ENCODE measurements at regions not wholly inside any gene's neighbourhood (a gene's known extent, or its start where the extent isn't known, plus 50 kb on each side); places are given as distances from the start of the nearest gene placed in this dataset.
A peak's percentile ranks its signal among the peaks of the same experiment; 100 is the strongest.
"Not testable (repeated sequence)": the region's sequence is repeated elsewhere in the genome, so short reads cannot be mapped to it uniquely, and the experiment has no call there.

GRCh38 chr11:69205743-69206612 is 50.2 kb downstream of the SMIM38 start:
- DNase-seq, result no peak

- not testable (repeated sequence) for DNase-seq
Observed at GRCh38 chr11:69206613-69206965, 50.9 kb downstream of the SMIM38 start.

DNA sequence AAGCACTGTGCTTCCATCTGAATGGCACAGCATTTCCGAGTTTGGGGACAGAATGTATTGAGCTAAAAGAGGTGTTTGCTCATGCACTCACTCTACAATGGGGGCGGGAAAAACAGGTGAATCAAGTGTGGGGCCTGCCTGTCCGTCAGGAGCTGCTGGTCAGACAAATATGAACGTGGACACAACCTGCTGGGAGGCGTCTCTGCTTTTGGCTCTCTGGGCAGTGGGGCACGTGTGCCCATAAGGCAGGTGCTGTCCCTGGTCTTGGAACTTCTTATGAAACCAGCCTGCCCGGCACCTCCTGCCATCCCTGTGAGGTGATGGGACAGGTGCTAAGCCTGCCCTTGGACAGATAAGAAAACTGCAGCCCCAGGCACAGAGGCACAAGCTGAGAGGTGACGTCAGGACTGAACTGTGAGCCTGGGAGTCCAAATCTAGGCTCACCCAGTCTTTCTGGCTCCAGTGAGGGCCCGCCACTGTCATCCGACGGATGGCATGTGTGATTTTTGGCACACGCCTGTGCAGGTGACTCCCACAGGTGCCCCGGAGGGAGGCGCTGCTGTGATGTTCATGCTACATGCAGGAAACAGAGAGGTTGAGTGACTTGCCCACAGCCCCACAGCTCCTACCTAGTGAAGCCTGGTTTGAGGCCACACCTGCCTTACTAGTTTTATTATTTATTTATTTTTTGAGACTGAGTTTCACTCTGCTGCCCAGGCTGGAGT is 51.6 kb downstream of the SMIM38 start:
- no peak for DNase-seq

DNA sequence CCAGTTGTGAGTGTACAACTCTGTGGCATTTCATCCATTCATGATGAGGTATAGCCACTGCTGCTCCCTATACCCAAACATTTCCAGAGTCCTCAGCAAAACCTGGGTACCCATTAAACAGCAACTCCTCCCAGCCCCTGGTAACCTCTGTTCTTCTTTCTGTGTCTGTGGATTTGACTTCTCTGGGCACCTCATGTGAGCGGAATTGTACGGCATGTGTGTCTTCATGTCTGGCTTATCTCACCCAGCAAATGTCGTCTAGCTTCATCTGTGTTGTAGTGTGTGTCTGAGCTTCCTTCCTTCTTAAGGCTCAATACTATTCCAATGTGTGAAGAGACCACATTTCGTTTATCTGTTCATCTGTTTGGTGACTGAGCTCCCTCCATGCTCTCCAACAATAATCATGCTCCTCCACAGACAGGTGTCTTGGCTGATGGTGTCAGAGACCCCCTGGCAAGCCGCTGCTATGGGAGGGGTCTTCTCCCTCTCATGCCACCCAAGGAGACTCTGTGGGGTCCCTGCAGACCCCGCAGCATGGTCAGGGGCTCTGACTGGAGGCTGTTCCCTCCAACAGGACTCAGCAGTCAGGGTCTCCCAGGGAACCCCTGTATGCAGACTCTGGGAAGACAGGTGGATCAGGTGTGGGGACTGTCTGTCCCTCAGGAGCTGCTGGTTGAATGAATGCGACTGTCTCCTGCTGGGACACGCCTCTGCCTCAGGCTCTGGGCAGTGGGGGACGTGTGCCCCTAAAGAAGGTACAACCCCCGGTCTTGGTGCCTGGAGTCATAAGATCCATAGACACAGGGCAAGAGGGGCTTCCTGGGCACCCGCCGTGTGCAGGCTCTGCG is 52.7 kb downstream of the SMIM38 start:
- DNase-seq, result no peak

DNA sequence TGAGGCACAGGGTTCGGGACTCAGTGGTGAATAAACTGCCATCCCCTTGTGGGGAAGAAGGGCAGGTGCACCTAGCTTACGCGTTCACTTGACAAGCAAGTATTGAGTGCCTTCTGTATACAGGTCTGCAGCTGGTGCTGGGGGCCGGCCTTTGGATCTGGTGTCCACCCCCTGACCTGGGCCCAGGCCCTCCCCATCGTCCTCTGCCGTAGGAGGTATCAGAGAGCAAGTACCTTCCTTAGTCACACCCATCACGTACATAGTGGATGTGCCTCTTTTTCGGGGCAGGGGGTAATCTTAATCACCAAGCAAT is 53.3 kb downstream of the SMIM38 start:
- DNase-seq, result no peak

GRCh38 chr11:69209421-69210309 is 53.9 kb downstream of the SMIM38 start:
- DNase-seq, result no peak

DNA sequence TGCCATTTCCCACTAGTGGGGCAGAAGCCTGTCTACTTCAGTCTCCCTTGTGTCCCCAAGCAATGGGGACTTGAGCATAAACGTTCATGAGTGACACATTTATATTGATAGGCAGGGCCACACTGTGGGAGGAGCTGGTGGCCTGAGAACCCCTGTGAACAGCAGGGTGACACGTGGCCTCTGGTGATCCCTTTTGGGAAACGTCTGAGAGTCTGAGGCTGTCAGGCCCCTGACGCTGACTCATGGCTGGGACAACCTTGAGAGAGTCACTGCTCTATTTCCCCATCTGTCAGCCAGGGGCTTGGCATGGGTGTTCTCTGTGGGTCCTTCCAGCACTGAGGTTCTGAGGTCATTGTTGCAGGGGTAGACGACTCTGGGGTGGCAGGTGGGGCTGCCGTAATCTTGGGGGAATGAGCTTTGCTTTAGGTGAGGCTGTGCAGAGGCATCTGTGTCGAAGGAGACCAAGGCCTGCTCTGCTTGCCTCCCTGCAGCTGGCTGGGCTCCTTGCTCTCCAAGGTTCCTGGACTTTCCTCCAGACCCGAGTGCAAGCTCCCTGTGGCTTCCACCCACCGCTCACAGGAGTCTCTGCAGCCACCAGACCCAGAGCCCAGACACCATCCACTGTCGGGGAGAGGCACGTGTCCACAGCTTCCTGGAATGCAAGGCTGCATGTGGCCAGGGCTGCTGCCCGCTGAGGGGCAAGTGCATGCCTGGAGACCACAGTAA is 54.7 kb downstream of the SMIM38 start:
- no peak for DNase-seq

DNA sequence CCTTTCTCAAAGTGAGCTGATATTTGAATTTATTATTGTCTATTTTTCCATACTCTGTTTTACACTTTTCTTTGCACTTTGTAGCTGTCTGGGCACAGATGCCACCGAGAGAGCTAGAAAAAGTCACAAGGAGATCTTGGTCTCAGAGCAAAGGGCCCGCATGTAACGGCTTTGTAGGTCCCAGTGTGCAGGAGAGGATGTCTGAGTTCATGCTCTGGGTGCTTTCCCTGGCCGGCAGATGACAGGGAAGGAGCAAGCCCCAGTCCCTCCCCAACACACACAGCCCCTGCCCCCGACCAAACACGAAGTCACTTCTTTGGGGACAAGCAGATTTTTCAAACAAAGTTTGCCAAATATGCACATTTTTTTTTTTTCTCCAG is 55.8 kb downstream of the SMIM38 start:
- DNase-seq, result no peak

DNA sequence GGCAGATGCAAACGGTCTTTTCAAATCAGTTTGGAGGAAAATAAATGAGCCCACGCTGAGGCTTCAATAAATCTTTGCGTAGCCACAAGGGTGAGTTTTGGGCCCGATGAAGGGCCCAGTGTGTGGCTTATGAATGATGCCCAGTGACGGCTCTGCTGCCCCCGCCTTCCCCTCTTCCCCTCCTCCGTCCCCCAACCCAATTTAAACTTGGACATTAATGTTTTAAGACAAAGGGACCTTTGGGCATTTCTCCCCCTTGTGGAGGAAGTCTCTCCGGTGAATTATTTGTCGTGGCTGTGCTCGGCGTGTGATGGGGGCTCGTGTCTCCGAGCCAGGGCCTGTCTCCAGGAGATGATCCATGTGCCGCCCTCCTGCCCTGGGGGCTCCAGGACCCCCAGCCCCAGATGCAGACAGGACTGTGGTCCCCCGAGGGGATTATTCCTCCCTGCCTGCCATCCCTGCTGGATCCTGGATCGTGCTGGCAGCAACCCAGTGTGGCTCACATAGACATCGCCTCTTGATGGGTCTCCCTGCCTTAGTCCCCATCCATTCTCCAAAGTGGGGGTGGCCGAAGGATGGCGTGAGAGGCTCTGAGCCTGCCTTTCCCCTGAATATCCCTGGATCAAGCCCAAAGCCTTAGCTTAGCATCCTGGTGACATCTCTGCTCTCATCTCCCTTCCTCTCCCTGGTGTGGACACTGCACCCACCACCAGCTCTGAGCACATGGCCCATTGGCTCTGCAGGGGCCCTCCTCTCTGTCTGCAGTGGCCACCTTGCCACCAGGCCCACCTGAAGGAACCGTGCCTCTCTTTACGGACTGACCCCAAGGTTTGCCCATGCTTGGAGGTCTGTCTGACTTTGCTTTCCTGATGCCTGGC is 56.4 kb downstream of the SMIM38 start:
- DNase-seq, result peak; percentile 5

DNA sequence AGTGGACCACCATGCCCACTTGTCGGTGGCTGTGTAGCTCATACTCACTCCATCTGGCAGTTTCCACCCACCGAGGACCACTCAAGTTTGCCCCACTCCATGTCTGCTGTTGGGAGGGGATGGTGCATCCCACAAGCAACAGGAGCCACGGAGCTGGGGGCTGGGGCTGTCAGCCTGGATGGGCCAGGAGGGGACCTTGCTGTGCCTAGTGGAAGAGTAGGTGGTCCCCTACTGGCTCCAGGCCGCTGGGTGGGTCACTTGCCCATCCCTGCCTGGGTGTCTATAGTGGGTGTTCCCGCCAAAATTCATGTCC is 57.0 kb downstream of the SMIM38 start:
- no peak for DNase-seq

DNA sequence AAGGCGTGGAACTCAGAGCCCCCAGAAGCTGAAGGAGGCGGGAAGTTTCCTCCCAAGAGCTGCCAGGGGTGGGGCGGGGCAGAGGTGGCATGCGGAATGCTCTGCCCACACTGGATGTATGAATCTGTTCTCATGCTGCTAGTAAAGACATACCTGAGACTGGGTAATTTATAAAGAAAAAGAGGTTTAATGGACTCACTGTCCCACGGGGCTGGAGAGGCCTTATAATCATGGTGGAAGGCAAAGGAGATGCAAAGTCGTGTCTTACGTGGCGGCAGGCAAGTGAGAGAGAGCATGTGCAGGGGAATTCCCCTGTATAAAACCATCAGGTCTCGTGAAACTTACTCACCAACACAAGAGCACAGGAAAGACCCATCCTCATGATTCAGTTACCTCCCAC is 57.6 kb downstream of the SMIM38 start:
- no peak for DNase-seq

DNA sequence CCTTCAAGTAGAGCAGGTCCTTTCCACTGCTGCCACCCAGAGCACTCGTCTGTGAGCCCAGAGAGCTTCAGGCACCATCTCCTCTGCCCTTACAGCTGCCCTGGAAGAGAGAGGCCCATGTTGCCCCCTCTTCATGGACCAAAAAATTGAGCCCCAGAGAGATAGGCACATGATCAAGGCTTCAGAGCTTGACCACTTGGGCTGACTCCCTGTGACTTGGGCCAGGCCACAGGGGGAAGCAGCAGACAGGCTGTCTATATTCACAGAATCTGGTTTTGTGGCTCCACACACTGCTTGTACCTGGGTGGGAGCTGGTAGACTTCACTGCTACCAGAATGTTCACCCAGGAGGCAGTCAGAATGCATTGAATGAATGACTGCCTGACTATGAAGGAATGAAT is 58.2 kb downstream of the SMIM38 start:
- no peak for DNase-seq

GRCh38 chr11:69215216-69215615 is 59.5 kb downstream of the SMIM38 start:
- DNase-seq, result no peak

GRCh38 chr11:69215784-69216415 is 60.2 kb downstream of the SMIM38 start:
- DNase-seq, result no peak

DNA sequence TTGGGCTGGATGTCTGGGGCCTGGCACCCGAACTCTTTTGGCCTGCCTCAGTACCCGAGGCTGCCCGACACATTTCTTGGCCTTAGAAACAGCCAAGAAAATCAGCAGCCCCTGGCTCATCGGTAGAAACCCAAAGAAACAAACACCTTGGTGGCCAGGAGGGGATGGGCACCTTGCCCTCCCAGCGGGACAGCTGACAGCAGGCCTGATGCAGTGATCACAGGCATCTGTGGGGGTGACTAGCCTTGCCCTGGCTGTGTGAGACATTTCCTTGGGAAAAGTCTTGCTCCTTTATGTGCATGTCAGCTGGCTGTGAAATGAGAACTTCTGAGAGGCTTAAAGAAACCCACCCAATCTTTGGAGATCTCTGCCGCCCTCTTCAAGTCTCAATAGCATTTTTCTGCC is 60.9 kb downstream of the SMIM38 start:
- DNase-seq, result no peak

- no peak for DNase-seq
Observed at GRCh38 chr11:69217276-69218105, 61.8 kb downstream of the SMIM38 start.

GRCh38 chr11:69218271-69218682 is 62.5 kb downstream of the SMIM38 start:
- no peak for DNase-seq

DNA sequence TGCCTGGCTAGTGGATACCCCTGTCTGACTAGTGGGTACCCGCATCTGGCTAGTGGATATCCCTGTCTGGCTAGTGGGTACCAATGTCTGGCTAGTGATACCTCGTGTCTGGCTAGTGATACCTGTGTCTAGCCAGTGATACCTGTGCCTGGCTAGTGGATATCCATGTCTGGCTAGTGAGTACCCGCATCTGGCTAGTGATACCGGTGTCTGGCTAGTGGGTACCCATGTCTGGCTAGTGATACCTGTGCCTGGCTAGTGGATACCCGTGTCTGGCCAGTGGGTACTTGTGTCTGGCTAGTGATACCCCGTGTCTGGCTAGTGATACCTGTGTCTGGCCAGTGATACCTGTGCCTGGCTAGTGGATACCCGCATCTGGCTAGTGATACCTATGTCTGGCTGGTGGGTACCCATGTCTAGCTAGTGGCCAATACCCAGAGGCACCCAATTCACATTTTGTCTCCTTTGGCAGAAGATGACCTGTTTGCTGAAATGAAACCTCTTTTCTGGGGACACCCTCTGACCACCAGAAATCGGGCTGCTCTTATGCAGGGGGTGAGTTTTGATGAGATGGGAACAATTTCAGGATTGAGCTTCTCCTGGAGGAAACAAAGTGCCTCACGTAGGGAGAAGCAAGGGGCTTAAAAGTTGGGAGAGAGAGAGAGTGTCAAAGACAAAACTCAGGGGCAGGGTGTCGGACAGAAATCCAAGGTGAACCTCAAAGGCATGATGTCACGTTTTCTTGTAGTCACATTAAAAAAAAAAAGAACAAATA is 63.4 kb downstream of the SMIM38 start:
- DNase-seq, result no peak

GRCh38 chr11:69219991-69220390 is 64.3 kb downstream of the SMIM38 start:
- DNase-seq, result no peak

Measured in midbrain (tissue), 1 donor.